ENCODE measurements at regions not wholly inside any gene's neighbourhood (a gene's known extent, or its start where the extent isn't known, plus 50 kb on each side); places are given as distances from the start of the nearest gene placed in this dataset.

GRCh38 chr1:181392613-181393220 lies 90.6 kb upstream of the CACNA1E start:
- DNase-seq, result no peak

- no peak for DNase-seq
These were observed 88.6 kb upstream of the CACNA1E start for GRCh38 chr1:181394766-181395165.

GRCh38 chr1:181396171-181396670 lies 87.1 kb upstream of the CACNA1E start:
- no peak for DNase-seq

- DNase-seq, result no peak
These were observed 86.5 kb upstream of the CACNA1E start for GRCh38 chr1:181396811-181397210.

GRCh38 chr1:181397845-181398244 lies 85.5 kb upstream of the CACNA1E start:
- DNase-seq, result no peak

- DNase-seq, result no peak
These were observed 84.8 kb upstream of the CACNA1E start for GRCh38 chr1:181398544-181398943.

- no peak for DNase-seq
These were observed 77.7 kb upstream of the CACNA1E start for GRCh38 chr1:181405584-181405983.

GRCh38 chr1:181406989-181407388 lies 76.3 kb upstream of the CACNA1E start:
- no peak for DNase-seq

GRCh38 chr1:181409981-181410380 lies 73.3 kb upstream of the CACNA1E start:
- no peak for DNase-seq

GRCh38 chr1:181412746-181413145 lies 70.6 kb upstream of the CACNA1E start:
- DNase-seq, result no peak

GRCh38 chr1:181413195-181413815 lies 70.0 kb upstream of the CACNA1E start:
- no peak for DNase-seq

GRCh38 chr1:181413836-181414235 lies 69.5 kb upstream of the CACNA1E start:
- DNase-seq, result no peak

GRCh38 chr1:181416268-181416860 lies 67.0 kb upstream of the CACNA1E start:
- DNase-seq, result no peak

GRCh38 chr1:181417915-181418314 lies 65.4 kb upstream of the CACNA1E start:
- no peak for DNase-seq

- DNase-seq, result peak; percentile 3
These were observed 59.9 kb upstream of the CACNA1E start for GRCh38 chr1:181423301-181423918.

GRCh38 chr1:181424786-181425403 lies 58.4 kb upstream of the CACNA1E start:
- peak; percentile 52 for DNase-seq

GRCh38 chr1:181425566-181425965 lies 57.8 kb upstream of the CACNA1E start:
- DNase-seq, result no peak

GRCh38 chr1:181429462-181429861 lies 53.9 kb upstream of the CACNA1E start:
- no peak for DNase-seq

GRCh38 chr1:181430015-181430885 lies 53.1 kb upstream of the CACNA1E start:
- no peak for DNase-seq
